ENCODE measurements at regions not wholly inside any gene's neighbourhood (a gene's known extent, or its start where the extent isn't known, plus 50 kb on each side); places are given as distances from the start of the nearest gene placed in this dataset.
A peak's percentile ranks its signal among the peaks of the same experiment; 100 is the strongest.

GRCh38 chr3:27593173-27593572, 109.0 kb upstream of the SLC4A7 start:
- DNase-seq (ENCODE audit: low read depth in 2 of 3, low spot score in 2 of 3) = no peak

DNA sequence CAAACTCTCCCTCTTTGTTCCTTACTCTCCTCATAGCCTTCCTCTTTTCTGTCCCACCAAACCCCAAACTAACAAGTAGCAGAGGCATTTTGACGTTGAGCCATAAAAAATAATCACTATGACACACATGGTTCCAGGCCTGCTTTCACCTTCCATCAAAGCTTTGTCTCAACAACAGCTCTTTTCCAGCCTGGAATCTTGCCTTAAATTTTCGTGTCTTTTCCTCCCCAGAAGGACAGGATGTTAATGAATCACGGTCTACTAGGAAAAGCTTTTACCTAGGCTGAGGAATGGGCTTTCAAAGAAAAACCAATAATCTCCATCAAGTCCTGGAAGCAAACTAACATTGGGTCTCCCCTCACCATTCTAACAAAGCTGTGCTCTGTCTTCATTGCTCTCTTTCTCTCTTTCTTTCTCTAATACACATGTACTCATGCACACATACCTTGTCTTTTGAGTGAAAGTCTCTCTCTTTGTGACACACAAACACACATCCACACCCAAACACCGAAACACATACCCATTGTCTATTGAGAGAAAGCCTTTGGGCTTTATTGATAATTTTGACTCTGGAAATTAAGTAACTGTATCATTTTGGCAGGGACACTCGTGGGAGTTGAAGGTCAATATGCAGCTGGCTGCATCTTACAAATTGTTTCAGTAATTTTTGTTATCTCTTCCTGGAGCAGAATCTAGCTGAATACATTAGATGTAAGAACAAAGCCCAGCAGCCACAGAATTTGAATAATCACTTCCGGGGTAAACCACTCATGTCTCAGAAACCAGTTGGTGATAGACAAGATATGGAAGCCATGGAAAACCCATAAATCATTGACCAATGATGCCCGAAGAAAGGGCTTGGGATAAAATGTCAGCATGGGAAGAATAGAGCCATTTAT, 107.4 kb upstream of the SLC4A7 start:
- no peak for DNase-seq (ENCODE audit: low read depth in 2 of 3, low spot score in 2 of 3)

DNA sequence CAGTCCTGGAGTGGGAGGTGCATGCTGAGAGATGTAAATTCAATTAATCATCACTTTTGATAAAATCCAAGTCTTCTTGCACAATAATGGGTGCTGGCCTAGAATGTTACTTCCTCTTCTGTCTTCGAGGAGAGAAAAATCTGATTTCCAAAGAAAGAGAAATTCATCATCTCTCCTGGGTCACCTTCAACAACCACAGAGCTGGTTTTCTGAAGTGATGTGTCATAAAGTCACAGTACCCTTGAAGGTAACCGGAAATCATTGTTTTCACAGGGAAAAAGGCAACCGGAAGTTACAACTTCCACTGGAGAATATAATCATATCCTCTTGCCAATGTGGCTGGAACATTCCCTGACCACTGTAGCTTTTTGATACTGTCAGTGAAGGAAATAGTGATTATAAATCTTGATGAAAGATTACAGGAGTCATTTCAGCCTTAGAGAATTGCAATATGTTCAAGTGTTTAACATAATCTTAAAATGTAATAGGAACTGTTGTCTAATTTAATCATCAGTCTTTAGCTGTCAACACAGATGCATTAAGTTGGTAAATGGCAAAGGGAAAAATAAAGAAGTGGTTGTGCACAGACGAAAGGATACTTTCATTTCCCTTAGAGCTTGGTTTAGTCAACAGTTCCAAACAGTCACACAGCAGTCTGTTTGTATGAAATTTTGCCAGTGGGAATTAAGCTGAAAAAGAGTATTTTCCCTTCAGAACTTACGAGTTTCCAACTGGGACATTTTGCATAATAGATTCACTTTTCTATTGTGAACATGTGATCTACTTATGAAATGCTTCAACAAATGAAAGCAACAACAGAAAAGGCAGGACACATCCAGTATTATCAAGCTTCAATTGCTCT, 106.5 kb upstream of the SLC4A7 start:
- peak in 2 of 3 donors; percentile 27 to 48 for DNase-seq (ENCODE audit: low read depth in 2 of 3, low spot score in 2 of 3)

DNA sequence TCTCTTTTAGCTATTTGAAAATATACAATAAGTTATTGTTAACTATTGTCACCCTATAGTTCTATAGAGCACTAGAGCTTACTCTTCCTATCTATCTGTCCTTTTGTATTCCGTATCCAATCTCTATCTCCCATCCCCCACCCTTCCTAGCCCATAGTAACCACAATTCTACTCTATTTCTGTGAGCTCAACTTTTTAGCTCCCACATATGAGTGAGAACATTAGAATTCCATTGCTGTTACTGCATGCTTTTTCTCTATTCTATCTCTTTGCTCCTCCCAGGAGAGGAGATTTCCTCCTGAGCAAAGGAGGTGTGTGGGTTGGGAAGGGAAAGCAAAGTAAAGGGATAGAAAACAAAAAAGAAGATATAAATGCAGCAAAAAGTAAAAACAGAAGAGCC, 105.6 kb upstream of the SLC4A7 start:
- no peak for DNase-seq (ENCODE audit: low read depth in 2 of 3, low spot score in 2 of 3)

DNA sequence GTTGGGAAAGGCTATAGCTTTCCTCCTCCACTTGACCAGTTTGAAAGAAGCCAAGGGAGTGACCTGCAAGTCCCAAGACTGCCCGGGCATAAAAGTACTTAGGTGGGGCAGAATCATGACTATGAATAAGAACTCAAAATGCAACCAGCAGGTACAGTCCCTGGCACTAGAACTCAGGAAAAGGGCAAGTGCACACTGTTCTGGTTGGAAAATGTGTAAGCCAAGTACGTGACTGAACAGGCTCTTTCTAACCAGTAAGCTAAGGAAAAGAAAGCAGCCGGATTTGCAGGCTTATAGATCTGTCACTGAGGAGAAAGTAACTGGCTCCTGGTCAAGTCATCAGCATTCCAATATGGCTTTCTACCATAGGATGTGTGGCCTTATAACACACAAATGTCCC, 101.2 kb upstream of the SLC4A7 start:
- no peak for DNase-seq (ENCODE audit: low read depth in 2 of 3, low spot score in 2 of 3)

GRCh38 chr3:27584874-27585273, 100.7 kb upstream of the SLC4A7 start:
- DNase-seq (ENCODE audit: low read depth in 2 of 3, low spot score in 2 of 3) = no peak

DNA sequence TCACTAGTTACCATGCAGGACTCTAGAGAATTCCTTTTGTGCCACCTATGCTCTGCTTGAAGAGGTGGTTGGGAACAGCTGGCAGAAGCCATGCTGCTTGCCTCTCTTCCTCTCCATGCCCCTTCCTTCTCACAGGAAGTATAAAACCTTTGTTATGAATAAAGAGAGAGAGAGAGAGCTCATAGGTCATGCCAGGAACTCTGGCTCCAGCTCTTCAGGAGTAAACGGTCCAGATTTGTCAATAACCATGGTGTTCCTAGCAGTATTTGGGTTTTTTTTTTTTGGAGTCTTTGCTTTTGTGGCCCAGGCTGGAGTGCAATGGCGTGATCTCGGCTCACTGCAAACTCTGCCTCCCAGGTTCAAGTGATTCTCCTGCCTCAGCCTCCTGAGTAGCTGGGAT, 97.7 kb upstream of the SLC4A7 start:
- no peak for DNase-seq (ENCODE audit: low read depth in 2 of 3, low spot score in 2 of 3)

DNA sequence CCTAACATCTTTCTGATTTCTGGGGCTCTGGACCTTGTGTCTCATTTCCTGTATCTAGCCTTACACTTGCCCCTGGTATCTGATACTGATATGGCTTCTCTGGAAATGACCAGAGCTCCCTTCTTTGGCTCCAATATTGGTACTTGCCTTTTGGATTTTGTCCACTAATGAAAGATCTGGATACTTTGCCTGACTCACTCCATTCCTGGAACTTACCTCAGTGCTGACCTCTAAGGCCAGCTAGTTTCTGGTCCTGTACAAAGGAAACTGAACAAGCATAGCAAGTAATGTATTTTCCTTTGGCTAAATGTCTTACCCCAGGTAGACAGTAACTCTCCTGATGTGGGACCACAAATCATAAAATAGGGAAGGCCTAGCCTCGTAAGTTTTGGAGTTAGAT, 93.8 kb upstream of the SLC4A7 start:
- no peak for DNase-seq (ENCODE audit: low read depth in 2 of 3, low spot score in 2 of 3)

DNA sequence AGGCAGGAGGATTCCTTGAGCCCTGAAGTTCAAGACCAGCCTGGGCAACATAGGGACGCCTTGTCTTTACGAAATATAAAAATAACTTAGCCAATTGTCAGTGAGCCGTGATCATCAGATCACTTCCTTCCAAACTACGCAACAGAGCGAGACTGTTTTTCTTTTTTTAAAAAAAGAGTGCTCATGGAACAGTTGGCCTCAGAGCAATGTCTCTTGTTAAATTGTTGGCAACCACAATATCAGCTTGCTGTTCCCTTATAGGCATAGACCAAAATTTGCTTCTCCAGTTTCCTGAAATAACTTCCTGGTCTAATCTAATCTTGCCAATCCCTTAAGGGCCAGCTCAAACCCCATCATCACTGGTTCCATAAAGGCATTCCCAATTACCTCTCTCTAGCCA, 93.3 kb upstream of the SLC4A7 start:
- no peak for DNase-seq (ENCODE audit: low read depth in 2 of 3, low spot score in 2 of 3)

DNA sequence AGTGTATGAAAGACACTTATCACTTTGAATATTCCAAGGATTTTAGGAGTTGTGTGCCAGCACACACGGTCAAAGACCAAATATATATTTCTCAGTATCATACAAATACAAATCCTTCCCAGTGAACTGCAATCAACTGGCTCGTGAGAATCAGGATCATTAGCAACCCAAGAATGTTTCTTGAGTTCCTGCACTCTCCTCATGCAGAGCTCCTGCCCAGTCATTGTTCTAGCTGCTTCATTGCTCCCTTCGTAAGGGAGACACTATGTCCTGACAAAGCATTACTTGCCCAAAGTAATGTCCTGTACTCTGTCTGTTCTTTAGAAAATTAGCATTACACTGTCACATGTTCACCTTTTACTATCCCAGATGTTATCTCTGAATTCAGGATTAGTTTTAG, 92.0 kb upstream of the SLC4A7 start:
- no peak for DNase-seq (ENCODE audit: low read depth in 2 of 3, low spot score in 2 of 3)

GRCh38 chr3:27575499-27575898, 91.3 kb upstream of the SLC4A7 start:
- DNase-seq (ENCODE audit: low read depth in 2 of 3, low spot score in 2 of 3) = no peak

DNA sequence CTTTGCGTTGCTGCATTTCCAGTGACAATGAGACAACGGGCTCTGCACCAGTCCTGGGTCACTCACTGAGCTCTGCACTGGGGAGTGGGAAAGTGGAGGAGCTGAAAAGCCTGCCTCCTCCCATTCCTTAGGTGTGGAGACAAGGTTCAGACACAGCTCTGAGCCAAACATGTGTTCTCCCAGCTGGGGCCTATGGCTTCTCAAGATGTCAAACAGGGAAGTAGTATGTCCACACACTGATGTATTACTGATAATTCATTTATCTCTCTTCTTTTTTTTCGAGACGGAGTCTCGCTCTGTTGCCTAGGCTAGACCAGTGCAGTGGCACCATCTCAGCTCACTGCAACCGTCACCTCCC, 90.2 kb upstream of the SLC4A7 start:
- DNase-seq (ENCODE audit: low read depth in 2 of 3, low spot score in 2 of 3) = no peak

GRCh38 chr3:27573780-27574437, 89.7 kb upstream of the SLC4A7 start:
- DNase-seq (ENCODE audit: low read depth in 2 of 3, low spot score in 2 of 3) = no peak

DNA sequence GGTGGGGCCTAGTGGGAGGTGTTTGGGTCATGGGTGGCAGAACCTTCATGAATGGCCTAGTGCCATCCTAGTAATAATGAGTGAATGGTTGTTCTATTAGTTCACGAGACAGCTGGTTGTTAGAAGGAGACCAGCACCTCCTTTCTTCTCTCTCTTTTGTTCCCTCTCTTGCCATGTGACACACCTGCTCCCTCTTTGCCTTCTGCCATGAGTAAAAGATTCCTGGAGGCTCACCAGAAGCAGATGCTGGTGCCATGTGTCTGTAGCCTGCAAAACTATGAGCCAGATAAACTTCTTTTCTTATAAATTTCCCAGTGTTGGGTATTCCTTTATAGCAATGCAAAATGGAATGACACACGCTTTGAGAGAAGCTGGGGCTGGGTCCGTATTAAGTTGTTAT, 89.0 kb upstream of the SLC4A7 start:
- DNase-seq (ENCODE audit: low read depth in 2 of 3, low spot score in 2 of 3) = no peak

- DNase-seq (ENCODE audit: low read depth in 2 of 3, low spot score in 2 of 3) = no peak
Observed at GRCh38 chr3:27571345-27571744, 87.2 kb upstream of the SLC4A7 start.

- no peak for DNase-seq (ENCODE audit: low read depth in 2 of 3, low spot score in 2 of 3)
Observed at GRCh38 chr3:27570421-27571106, 86.4 kb upstream of the SLC4A7 start.

GRCh38 chr3:27568393-27568792, 84.2 kb upstream of the SLC4A7 start:
- DNase-seq (ENCODE audit: low read depth in 2 of 3, low spot score in 2 of 3) = no peak

DNA sequence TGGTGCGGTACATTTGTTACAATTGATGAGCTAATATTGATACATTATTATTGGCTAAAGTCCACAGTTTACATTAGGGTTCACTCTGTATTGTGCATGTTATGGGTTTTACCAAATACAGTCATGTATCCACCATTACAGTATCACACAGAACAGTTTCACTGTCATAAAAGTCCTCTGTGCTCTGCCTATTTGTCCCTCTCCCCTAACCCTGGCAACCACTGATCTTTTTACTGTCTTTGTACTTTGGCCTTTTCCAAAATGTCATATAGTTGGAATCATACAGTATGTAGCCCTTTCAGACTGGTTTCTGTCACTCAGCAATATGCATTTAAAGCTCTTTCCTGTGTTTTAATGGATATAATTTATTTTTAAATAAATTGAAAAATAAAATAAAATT, 83.1 kb upstream of the SLC4A7 start:
- no peak for DNase-seq (ENCODE audit: low read depth in 2 of 3, low spot score in 2 of 3)

DNA sequence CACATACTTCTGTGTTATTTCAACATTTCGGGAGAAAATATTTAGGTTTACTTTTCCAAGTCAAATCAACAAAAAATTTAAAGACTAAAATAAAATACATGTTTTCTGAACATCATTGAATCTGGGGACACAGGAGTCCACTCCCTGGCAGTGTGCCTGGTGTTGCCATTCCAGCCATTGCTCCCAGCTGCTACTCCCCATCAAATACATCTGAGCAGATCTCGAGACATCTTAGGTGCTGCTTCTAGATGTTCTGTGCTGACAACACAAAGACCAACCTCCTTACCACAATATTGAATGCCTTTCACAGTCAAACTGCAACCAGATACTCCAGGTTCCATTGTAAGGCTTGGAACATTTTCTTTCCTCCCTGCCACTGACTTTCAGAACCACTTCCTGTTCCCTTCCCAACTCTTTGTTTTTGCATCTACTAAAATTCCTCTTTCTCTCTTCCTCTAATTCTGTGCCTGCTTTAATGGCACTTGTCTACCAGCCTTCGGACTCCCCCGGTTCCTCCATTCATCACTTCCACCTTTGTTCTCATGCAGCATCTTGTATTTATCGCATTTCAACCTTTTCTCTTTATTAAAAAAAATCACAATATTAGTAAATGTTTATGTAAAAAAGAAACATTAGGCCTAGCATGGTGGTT, 81.1 kb upstream of the SLC4A7 start:
- DNase-seq (ENCODE audit: low read depth in 2 of 3, low spot score in 2 of 3) = no peak

- no peak for DNase-seq (ENCODE audit: low read depth in 2 of 3, low spot score in 2 of 3)
Observed at GRCh38 chr3:27561576-27561975, 77.4 kb upstream of the SLC4A7 start.
